GM12864 (cell line): ENCODE measurements at regions not wholly inside any gene's neighbourhood (a gene's known extent, or its start where the extent isn't known, plus 50 kb on each side); places are given as distances from the start of the nearest gene placed in this dataset.

Source experiments
- DNase-seq: peaks from one replicate; pipeline ENCODE4 v3.0.0-alpha.2; 2011; ENCODE audit warnings: low read depth
- H3K4me3 ChIP-seq: 2 replicates; pipeline ENCODE4 v1.5.1; 2011; ENCODE audit warnings: mild to moderate bottlenecking, low read depth, low read length, control low read depth
- TF ChIP-seq, protein P1 (sequence below): IDR thresholded peaks from 2 replicates; pipeline ENCODE4 v1.5.1; 2011; ENCODE audit warnings: low read depth, mild to moderate bottlenecking, moderate library complexity, low read length, control low read depth, inconsistent platforms; ENCODE audit errors: missing control alignments

DNA sequence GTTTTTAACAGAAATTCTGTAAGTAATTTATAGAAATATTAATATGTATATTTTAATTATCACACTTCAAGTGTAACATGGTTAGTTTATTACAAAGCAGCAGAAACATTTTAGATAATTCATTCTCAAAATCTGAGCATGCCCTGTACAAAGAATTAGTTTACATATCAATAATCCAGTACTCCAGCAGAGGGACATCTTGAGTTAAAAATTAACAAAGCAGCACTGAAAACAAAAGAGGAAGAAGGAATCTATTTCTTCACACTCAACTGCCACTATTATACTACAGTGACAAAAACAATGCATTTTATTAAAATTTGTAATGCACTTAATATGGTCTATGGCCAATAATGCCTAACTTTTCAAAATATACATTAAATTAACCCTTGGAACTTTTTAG, 179.1 kb upstream of the KLHL4 start:
- no peak for DNase-seq
- TF ChIP-seq, protein P1, sequence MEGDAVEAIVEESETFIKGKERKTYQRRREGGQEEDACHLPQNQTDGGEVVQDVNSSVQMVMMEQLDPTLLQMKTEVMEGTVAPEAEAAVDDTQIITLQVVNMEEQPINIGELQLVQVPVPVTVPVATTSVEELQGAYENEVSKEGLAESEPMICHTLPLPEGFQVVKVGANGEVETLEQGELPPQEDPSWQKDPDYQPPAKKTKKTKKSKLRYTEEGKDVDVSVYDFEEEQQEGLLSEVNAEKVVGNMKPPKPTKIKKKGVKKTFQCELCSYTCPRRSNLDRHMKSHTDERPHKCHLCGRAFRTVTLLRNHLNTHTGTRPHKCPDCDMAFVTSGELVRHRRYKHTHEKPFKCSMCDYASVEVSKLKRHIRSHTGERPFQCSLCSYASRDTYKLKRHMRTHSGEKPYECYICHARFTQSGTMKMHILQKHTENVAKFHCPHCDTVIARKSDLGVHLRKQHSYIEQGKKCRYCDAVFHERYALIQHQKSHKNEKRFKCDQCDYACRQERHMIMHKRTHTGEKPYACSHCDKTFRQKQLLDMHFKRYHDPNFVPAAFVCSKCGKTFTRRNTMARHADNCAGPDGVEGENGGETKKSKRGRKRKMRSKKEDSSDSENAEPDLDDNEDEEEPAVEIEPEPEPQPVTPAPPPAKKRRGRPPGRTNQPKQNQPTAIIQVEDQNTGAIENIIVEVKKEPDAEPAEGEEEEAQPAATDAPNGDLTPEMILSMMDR: no peak
- H3K4me3 ChIP-seq: no peak overlapping the region

DNA sequence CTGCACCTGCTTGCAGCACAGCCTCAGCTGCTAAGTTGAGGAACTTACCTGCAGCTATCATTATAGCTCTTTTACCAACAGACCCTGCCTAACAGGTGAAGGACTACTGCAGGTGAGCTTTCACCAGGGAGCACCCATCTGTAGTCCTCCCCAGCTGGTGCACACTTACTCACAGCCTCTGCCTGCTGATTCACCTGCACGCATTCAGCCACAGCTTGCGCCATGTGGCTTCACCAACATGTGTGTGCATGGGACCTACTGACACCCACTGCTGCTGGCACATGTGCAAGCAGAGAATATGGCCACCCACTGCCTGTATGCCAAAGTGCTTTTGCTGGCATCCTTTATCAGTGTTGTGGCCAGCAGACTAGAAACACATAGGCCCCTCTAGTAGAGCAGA, 146.7 kb upstream of the KLHL4 start:
- H3K4me3 ChIP-seq: no peak overlapping the region
- TF ChIP-seq, protein P1: no peak
- no peak for DNase-seq

DNA sequence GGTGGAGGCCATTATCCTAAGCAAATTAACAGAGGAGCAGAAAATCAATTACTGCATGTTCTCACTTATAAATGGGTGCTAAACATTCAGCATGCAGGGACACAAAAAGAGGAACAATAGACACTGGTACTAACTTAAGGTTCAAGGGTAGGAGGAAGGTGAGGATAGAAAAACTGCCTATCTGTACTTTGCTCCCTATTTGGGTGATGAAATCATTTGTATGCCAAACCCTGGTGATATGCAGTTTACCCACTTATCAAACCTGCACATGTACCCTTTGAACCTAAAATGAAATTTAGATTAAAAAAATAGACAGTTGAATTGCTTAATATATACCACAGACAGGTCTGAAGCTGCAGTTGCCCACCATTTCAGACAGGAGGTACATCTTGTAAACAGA, 143.3 kb upstream of the KLHL4 start:
- no peak overlapping the region for H3K4me3 ChIP-seq
- no peak for DNase-seq
- TF ChIP-seq, protein P1: no peak

DNA sequence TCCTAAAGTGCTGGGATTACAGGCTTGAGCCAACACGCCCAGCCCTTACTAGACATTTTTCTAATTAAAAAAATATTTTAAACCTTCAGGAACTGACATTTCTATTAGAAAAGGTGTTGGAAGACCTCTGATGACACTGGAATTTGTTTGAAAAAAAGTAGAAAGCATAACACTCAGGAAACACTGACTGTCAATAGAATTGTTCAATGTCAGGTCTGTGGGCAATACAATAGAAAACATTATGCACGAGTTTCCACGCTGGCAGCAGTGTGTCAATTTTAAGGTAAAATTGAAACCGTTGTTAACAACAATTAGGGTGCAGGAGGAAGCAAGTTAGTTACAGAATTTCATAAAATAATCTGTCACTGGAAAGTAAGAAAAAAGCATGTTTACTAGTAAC, 140.7 kb upstream of the KLHL4 start:
- TF ChIP-seq, protein P1: no peak
- no peak for DNase-seq

DNA sequence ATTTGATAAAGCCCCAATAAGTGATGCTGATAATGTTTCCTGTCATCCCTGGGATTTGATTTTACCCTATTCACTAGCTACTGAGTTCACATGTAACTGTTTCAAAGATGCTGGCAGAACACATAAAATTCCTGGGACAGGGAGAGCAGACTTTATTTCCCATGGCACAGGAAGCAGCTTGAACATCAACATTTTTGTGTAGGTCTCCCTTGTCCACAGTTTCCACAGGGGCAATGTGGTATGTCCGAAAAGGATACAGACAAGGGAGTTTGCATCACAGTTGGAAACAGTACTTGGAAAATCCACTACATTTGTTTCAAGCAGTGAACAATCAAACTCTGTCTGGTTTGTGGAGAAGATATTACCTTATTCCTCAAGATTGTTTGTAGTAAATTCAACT, 129.2 kb upstream of the KLHL4 start:
- no peak overlapping the region for H3K4me3 ChIP-seq
- TF ChIP-seq, protein P1: no peak
- no peak for DNase-seq

More for the DNA sequence above, 140.7 kb upstream of the KLHL4 start:
- H3K4me3 ChIP-seq: no peak overlapping the region

DNA sequence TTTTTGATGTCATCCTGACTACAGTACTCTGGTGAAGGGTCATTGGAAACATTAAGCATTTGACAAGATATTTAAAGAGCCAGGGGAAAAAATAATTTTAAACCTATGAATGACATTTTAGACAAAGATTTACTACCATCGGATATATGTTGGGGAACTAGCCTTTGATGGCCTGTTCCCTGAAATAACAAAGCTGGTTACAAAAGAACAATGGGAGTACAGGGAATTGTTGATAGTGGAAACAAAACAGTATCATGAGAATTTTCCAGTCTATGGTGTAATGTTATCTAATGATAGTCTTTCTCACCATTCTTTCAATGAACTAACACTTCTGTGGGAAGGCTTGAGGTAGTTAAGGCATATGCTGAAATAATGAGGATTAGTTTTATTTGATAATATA, 125.9 kb upstream of the KLHL4 start:
- TF ChIP-seq, protein P1: no peak
- no peak overlapping the region for H3K4me3 ChIP-seq
- no peak for DNase-seq

DNA sequence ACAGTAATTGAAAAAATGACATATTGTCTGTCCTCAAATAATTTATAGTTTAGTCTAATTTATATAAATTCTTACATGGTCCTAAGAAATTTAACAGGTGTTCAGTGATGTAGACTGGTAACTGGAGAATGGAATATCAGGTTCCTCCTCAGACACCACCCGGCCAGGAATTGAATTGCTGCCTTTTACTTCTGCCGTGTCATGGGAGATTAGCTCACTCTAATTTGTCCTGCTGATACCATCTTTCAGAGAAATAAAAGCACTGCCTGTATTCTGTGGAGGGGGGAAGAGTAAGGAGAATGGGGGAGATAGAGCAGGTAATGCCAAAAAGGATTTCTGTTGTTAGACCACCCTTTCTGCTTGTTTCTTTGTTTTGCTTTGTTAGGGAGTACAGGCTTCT, 125.2 kb upstream of the KLHL4 start:
- TF ChIP-seq, protein P1: no peak
- no peak for DNase-seq
- H3K4me3 ChIP-seq: no peak overlapping the region
